Sigmoid colon (tissue), 4 donors: ENCODE measurements at regions not wholly inside any gene's neighbourhood (a gene's known extent, or its start where the extent isn't known, plus 50 kb on each side); places are given as distances from the start of the nearest gene placed in this dataset.

Experiments
- CTCF ChIP-seq, 4 experiments: fragments of 450-650 bp in 3 of 4; fragments of 200-600 bp in 1 of 4; IDR thresholded peaks; one replicate each; pipeline ENCODE4 v1.5.1; 2016 to 2019; ENCODE audit warnings: antibody characterized with exemption in 4 of 4, mild to moderate bottlenecking in 3 of 4, moderate library complexity in 2 of 4
- EP300 ChIP-seq, 4 donors: sonication (generic); formaldehyde crosslinking; IDR thresholded peaks; one replicate each; pipeline ENCODE4 v1.6.1; 2017; ENCODE audit warnings: antibody characterized with exemption in 4 of 4
- POLR2AphosphoS5 ChIP-seq, 4 donors: sonication (generic); formaldehyde crosslinking; IDR thresholded peaks; one replicate each; pipeline ENCODE4 v1.6.1; 2017; ENCODE audit warnings: antibody characterized with exemption in 4 of 4

DNA sequence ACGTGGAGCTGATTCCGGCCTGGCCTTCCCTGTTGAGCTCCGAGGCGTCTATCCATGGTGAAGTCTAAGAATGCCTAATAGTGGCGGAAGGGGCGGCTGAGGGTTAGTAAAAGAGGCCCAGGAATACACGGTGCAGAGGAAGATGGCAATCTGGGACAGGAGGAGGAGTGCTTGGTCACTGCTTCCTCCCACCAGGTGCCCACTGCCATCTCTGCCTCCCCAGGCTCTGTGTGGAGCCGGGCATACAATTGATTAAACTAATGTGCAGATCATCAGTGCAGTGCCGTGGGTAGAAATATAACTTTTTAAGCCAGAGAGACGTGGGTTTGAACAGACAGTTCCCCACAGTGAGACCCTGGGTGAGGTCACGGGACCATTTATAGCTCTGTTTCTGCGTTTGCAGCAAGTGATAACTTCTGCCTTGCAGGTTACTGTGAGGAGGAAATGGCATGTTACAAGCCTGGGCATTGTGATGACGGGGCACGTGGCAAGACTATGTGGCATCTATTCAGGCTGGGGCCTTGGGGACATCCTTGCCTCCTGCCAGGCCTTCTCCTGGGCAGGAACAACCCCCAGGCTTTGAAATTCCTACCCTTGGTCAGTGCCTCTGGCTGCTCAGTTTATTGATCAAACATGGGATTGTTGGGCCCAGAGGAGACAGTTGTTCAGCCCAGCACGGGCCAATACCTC lies 204.9 kb downstream of the ASB1 start:
- TF ChIP-seq EP300 (IDR thresholded peaks at IDR 0.05) (no peak), POLR2AphosphoS5 (IDR thresholded peaks at IDR 0.05) (no peak), CTCF (IDR thresholded peaks at IDR 0.05) (no peak)
